ENCODE measurements at regions not wholly inside any gene's neighbourhood (a gene's known extent, or its start where the extent isn't known, plus 50 kb on each side); places are given as distances from the start of the nearest gene placed in this dataset.

- H4K20me1 ChIP-seq (ENCODE audit: insufficient read depth, low read length), result no peaks in the 10 kb centered on the region
- Mint-ChIP-seq H3K27me3 (ENCODE audit: low read depth in 3 of 3) (no peaks in the 10 kb centered on the region), H3K9me3 (peaks cover 2 to 12% (median 6%) of the 10 kb centered on the region in 7 donors), H3K27ac (no peak overlapping the region), H3K36me3 (no peaks in the 10 kb centered on the region), H3K4me3 (no peak overlapping the region), H3K4me1 (no peaks in the 10 kb centered on the region)
- H3K4me2 ChIP-seq (replicated peaks; ENCODE audit: extremely low read depth, low read length, poor library complexity, severe bottlenecking), result no peak overlapping the region
- TF ChIP-seq, protein P1, sequence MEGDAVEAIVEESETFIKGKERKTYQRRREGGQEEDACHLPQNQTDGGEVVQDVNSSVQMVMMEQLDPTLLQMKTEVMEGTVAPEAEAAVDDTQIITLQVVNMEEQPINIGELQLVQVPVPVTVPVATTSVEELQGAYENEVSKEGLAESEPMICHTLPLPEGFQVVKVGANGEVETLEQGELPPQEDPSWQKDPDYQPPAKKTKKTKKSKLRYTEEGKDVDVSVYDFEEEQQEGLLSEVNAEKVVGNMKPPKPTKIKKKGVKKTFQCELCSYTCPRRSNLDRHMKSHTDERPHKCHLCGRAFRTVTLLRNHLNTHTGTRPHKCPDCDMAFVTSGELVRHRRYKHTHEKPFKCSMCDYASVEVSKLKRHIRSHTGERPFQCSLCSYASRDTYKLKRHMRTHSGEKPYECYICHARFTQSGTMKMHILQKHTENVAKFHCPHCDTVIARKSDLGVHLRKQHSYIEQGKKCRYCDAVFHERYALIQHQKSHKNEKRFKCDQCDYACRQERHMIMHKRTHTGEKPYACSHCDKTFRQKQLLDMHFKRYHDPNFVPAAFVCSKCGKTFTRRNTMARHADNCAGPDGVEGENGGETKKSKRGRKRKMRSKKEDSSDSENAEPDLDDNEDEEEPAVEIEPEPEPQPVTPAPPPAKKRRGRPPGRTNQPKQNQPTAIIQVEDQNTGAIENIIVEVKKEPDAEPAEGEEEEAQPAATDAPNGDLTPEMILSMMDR (IDR thresholded peaks at IDR 0.05), result no peak
- H2AFZ ChIP-seq (ENCODE audit: insufficient read depth, low read depth, low read length, poor library complexity, severe bottlenecking), result no peak overlapping the region
- H3K36me3 ChIP-seq (replicated peaks in 1 of 2; ENCODE audit: control insufficient read depth in 1 of 2, insufficient read depth in 2 of 2, low read length in 2 of 2), result no peaks in the 10 kb centered on the region
- no peaks in the 10 kb centered on the region for H3K79me2 ChIP-seq (ENCODE audit: insufficient read depth, low read length)
- H3K27ac ChIP-seq (ENCODE audit: low read depth in 1 of 2, low read length in 2 of 2), result no peak overlapping the region
- no peak for DNase-seq
- no peak overlapping the region for H3K4me3 ChIP-seq (replicated peaks in 1 of 3; ENCODE audit: low read depth in 2 of 3, low read length in 3 of 3)
- no peaks in the 10 kb centered on the region for H3K4me1 ChIP-seq (ENCODE audit: control insufficient read depth in 1 of 2, insufficient read depth in 2 of 2, low read length in 2 of 2)
- H3K27me3 ChIP-seq (ENCODE audit: control insufficient read depth in 2 of 2, insufficient read depth in 2 of 2, low read length in 2 of 2), result no peaks in the 10 kb centered on the region
- intact Hi-C loops (cut with micrococcal nuclease), result no loop called here
- H3K9me3 ChIP-seq (replicated peaks in 1 of 2; ENCODE audit: control insufficient read depth in 1 of 2, insufficient read depth in 1 of 2, low read length in 2 of 2), result peaks cover 7 to 13% of the 10 kb centered on the region in 2 donors
- H3K9ac ChIP-seq (ENCODE audit: insufficient read depth, low read length, poor library complexity, severe bottlenecking), result no peak overlapping the region
- WGBS (ENCODE audit: insufficient coverage), result 94% methylated on average over 3 of the region's 4 CpGs
Measured at GRCh38 chr5:98657559-98657958, 115.9 kb upstream of the RGMB start.

- no peaks in the 10 kb centered on the region for H3K4me1 Mint-ChIP-seq
- TF ChIP-seq, protein P1 (IDR thresholded peaks at IDR 0.05), result no peak
- Histone ChIP-seq H4K20me1 (ENCODE audit: insufficient read depth, low read length) (no peaks in the 10 kb centered on the region), H3K4me1 (ENCODE audit: control insufficient read depth in 1 of 2, insufficient read depth in 2 of 2, low read length in 2 of 2) (no peaks in the 10 kb centered on the region), H3K79me2 (ENCODE audit: insufficient read depth, low read length) (no peaks in the 10 kb centered on the region), H3K4me2 (replicated peaks; ENCODE audit: extremely low read depth, low read length, poor library complexity, severe bottlenecking) (no peak overlapping the region), H3K27me3 (ENCODE audit: control insufficient read depth in 2 of 2, insufficient read depth in 2 of 2, low read length in 2 of 2) (no peaks in the 10 kb centered on the region), H2AFZ (ENCODE audit: insufficient read depth, low read depth, low read length, poor library complexity, severe bottlenecking) (no peak overlapping the region), H3K27ac (ENCODE audit: low read depth in 1 of 2, low read length in 2 of 2) (no peak overlapping the region), H3K36me3 (replicated peaks in 1 of 2; ENCODE audit: control insufficient read depth in 1 of 2, insufficient read depth in 2 of 2, low read length in 2 of 2) (no peaks in the 10 kb centered on the region), H3K9me3 (replicated peaks in 1 of 2; ENCODE audit: control insufficient read depth in 1 of 2, insufficient read depth in 1 of 2, low read length in 2 of 2) (peaks cover 29 to 39% of the 10 kb centered on the region in 2 donors), H3K4me3 (replicated peaks in 1 of 3; ENCODE audit: low read depth in 2 of 3, low read length in 3 of 3) (no peak overlapping the region), H3K9ac (ENCODE audit: insufficient read depth, low read length, poor library complexity, severe bottlenecking) (no peak overlapping the region)
- H3K36me3 Mint-ChIP-seq, result no peaks in the 10 kb centered on the region
- H3K27ac Mint-ChIP-seq, result no peak overlapping the region
- DNase-seq, result no peak
- intact Hi-C loops (cut with micrococcal nuclease), result no loop called here
- H3K4me3 Mint-ChIP-seq, result no peak overlapping the region
- H3K27me3 Mint-ChIP-seq (ENCODE audit: low read depth in 3 of 3), result no peaks in the 10 kb centered on the region
- H3K9me3 Mint-ChIP-seq, result peaks cover 11 to 29% (median 20%) of the 10 kb centered on the region in 7 donors
Measured at GRCh38 chr5:98663521-98663920, 109.9 kb upstream of the RGMB start.
